Parathyroid adenoma (tissue), 2 donors: ENCODE measurements at regions not wholly inside any gene's neighbourhood (a gene's known extent, or its start where the extent isn't known, plus 50 kb on each side); places are given as distances from the start of the nearest gene placed in this dataset.

Source experiments
- H2AFZ ChIP-seq: fragments of 300-600 bp; sonication (generic); one replicate; pipeline ENCODE4 v1.7.0; 2017; ENCODE audit warnings: antibody characterized with exemption, mild to moderate bottlenecking
- H3K27ac ChIP-seq: fragments of 300-600 bp; sonication (generic); one replicate; pipeline ENCODE4 v1.7.0; 2017
- H3K27me3 ChIP-seq: fragments of 300-600 bp; sonication (generic); one replicate; pipeline ENCODE4 v1.7.0; 2017; ENCODE audit warnings: low read length; ENCODE audit not compliant: control insufficient read depth, insufficient read depth
- H3K36me3 ChIP-seq: fragments of 300-600 bp; sonication (generic); one replicate; pipeline ENCODE4 v1.7.0; 2017; ENCODE audit warnings: low read length; ENCODE audit not compliant: control insufficient read depth, insufficient read depth
- H3K4me1 ChIP-seq: fragments of 300-600 bp; sonication (generic); one replicate; pipeline ENCODE4 v1.7.0; 2017; ENCODE audit warnings: control low read depth
- H3K4me2 ChIP-seq: fragments of 300-600 bp; sonication (generic); one replicate; pipeline ENCODE4 v1.7.0; 2017; ENCODE audit warnings: low read length
- H3K4me3 ChIP-seq: fragments of 300-600 bp; sonication (generic); one replicate; pipeline ENCODE4 v1.7.0; 2017; ENCODE audit warnings: low read depth, low read length
- H3K79me2 ChIP-seq: fragments of 300-600 bp; sonication (generic); one replicate; pipeline ENCODE4 v1.7.0; 2017; ENCODE audit warnings: control low read depth
- H3K9ac ChIP-seq: fragments of 300-600 bp; sonication (generic); one replicate; pipeline ENCODE4 v1.7.0; 2017; ENCODE audit warnings: mild to moderate bottlenecking
- H3K9me3 ChIP-seq: fragments of 300-600 bp; sonication (generic); one replicate; pipeline ENCODE4 v1.7.0; 2017; ENCODE audit warnings: low read length; ENCODE audit not compliant: control insufficient read depth
- TF ChIP-seq, protein P1 (sequence below): fragments of 300-600 bp; sonication (generic); IDR thresholded peaks from one replicate; pipeline ENCODE4 v1.7.0; 2017; ENCODE audit warnings: antibody characterized with exemption, mild to moderate bottlenecking
- donor health status: primary hyperparathyroidism.

GRCh38 chr5:167112556-167112955 is 1178.9 kb upstream of the WWC1 start:
- no peaks in the 10 kb centered on the region for H3K9me3 ChIP-seq
- H3K79me2 ChIP-seq = no peaks in the 10 kb centered on the region
- no peaks in the 10 kb centered on the region for H3K4me1 ChIP-seq
- H3K9ac ChIP-seq = no peak overlapping the region
- TF ChIP-seq, protein P1, sequence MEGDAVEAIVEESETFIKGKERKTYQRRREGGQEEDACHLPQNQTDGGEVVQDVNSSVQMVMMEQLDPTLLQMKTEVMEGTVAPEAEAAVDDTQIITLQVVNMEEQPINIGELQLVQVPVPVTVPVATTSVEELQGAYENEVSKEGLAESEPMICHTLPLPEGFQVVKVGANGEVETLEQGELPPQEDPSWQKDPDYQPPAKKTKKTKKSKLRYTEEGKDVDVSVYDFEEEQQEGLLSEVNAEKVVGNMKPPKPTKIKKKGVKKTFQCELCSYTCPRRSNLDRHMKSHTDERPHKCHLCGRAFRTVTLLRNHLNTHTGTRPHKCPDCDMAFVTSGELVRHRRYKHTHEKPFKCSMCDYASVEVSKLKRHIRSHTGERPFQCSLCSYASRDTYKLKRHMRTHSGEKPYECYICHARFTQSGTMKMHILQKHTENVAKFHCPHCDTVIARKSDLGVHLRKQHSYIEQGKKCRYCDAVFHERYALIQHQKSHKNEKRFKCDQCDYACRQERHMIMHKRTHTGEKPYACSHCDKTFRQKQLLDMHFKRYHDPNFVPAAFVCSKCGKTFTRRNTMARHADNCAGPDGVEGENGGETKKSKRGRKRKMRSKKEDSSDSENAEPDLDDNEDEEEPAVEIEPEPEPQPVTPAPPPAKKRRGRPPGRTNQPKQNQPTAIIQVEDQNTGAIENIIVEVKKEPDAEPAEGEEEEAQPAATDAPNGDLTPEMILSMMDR = no peak
- H3K36me3 ChIP-seq = no peaks in the 10 kb centered on the region
- no peaks in the 10 kb centered on the region for H3K27me3 ChIP-seq
- no peak overlapping the region for H2AFZ ChIP-seq
- H3K4me2 ChIP-seq = no peak overlapping the region
- no peak overlapping the region for H3K4me3 ChIP-seq
- no peak overlapping the region for H3K27ac ChIP-seq

DNA sequence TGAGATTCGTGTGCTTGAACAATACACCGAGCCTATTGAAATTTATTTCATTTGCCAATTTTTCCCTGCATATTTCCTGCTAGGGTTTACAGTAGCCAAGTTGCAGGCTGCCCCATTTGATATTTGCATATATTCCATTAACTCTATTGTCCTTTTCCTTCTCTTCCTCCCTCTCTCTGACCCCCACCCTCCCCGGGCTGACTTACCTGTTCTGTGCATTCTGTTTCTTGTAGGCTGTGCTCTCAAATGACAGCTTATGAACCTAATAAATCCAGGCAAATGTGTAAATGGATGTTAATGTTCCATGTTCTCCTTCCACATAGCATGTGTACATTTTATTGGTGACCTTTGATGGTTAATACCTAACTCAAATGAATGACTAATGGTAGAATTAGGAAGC is 1169.2 kb upstream of the WWC1 start:
- Histone ChIP-seq H3K4me1 (no peaks in the 10 kb centered on the region), H3K4me2 (no peak overlapping the region), H2AFZ (no peak overlapping the region), H3K9me3 (no peaks in the 10 kb centered on the region), H3K4me3 (no peak overlapping the region), H3K9ac (no peak overlapping the region), H3K36me3 (no peaks in the 10 kb centered on the region), H3K27me3 (no peaks in the 10 kb centered on the region), H3K79me2 (no peaks in the 10 kb centered on the region), H3K27ac (no peak overlapping the region)
- TF ChIP-seq, protein P1 = no peak

- no peak overlapping the region for H2AFZ ChIP-seq
- H3K9me3 ChIP-seq = no peaks in the 10 kb centered on the region
- H3K79me2 ChIP-seq = no peaks in the 10 kb centered on the region
- no peak overlapping the region for H3K4me3 ChIP-seq
- H3K9ac ChIP-seq = no peak overlapping the region
- no peaks in the 10 kb centered on the region for H3K27me3 ChIP-seq
- TF ChIP-seq, protein P1 = no peak
- no peaks in the 10 kb centered on the region for H3K4me1 ChIP-seq
- no peaks in the 10 kb centered on the region for H3K36me3 ChIP-seq
- no peak overlapping the region for H3K27ac ChIP-seq
- H3K4me2 ChIP-seq = no peak overlapping the region
These were observed 1168.3 kb upstream of the WWC1 start for GRCh38 chr5:167123126-167123525.

GRCh38 chr5:167128581-167128980 is 1162.9 kb upstream of the WWC1 start:
- H3K27ac ChIP-seq = no peak overlapping the region
- no peak overlapping the region for H2AFZ ChIP-seq
- no peaks in the 10 kb centered on the region for H3K4me1 ChIP-seq
- H3K4me2 ChIP-seq = no peak overlapping the region
- H3K9ac ChIP-seq = no peak overlapping the region
- H3K79me2 ChIP-seq = no peaks in the 10 kb centered on the region
- TF ChIP-seq, protein P1 = no peak
- H3K27me3 ChIP-seq = no peaks in the 10 kb centered on the region
- H3K4me3 ChIP-seq = no peak overlapping the region
- no peaks in the 10 kb centered on the region for H3K9me3 ChIP-seq
- H3K36me3 ChIP-seq = no peaks in the 10 kb centered on the region

DNA sequence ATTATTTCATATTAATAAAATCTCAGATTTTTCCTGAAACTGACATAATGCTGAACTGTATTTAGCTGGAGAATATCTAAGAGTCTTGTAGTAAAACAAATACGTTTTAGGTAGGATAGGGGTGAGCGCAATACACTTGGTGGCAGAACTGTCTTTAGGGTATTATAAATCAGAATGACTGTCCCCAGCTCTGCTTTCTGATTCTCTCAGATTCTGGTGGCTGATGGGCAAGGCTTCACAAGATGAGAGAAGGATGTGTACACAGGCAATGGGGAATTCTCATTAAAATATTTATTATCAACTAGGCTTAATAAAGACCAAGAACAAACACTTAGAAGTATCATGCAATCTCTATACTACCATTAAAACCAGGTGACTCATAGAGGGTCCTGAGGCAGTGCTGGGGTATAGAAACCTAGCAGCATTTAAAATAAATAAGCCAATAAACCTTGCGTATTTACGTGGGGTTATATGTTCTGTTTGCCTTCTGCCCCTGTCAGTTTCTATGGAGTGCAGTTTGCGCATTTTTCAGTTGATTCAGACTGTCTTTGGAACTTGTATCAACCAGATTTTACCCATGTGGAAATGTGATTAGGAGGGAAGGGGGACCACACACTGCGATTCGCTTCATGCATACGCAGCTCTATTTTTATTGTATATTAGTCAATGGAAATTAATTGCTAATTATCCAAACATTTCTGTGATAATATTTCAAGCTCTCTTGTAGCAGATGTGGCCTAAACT is 1150.7 kb upstream of the WWC1 start:
- Histone ChIP-seq H3K27me3 (no peaks in the 10 kb centered on the region), H3K4me1 (no peaks in the 10 kb centered on the region)
- TF ChIP-seq, protein P1 = no peak

More for the DNA sequence above, 1150.7 kb upstream of the WWC1 start:
- no peaks in the 10 kb centered on the region for H3K79me2 ChIP-seq
- no peak overlapping the region for H3K9ac ChIP-seq
- H3K4me2 ChIP-seq = no peak overlapping the region
- no peak overlapping the region for H2AFZ ChIP-seq
- H3K9me3 ChIP-seq = no peaks in the 10 kb centered on the region
- H3K36me3 ChIP-seq = no peaks in the 10 kb centered on the region
- no peak overlapping the region for H3K4me3 ChIP-seq
- H3K27ac ChIP-seq = no peak overlapping the region
